DND-41 (cell line): ENCODE measurements at regions not wholly inside any gene's neighbourhood (a gene's known extent, or its start where the extent isn't known, plus 50 kb on each side); places are given as distances from the start of the nearest gene placed in this dataset.

Experiments used
- ATAC-seq: fragments of 200-7000 bp; cut with Tn5 transposase; 3 replicates; pipeline ENCODE4 v1.9.1; 2021; ENCODE audit warnings: low read depth; ENCODE audit not compliant: insufficient read depth
- DNase-seq: peaks from one replicate; pipeline ENCODE4 v3.0.0-alpha.2; 2020
- H2AFZ ChIP-seq: 2 replicates; pipeline ENCODE4 v1.6.0; 2012; ENCODE audit warnings: low read depth, low read length
- H3K27ac ChIP-seq: 2 replicates; pipeline ENCODE4 v1.5.1; 2012; ENCODE audit warnings: low read length, inconsistent platforms
- H3K27me3 ChIP-seq: fragments of 200-600 bp; sonication (generic); 2 replicates; pipeline ENCODE4 v1.6.0; 2012; ENCODE audit warnings: low read length, mild to moderate bottlenecking, inconsistent platforms; ENCODE audit not compliant: insufficient read depth, poor library complexity
- H3K36me3 ChIP-seq: 2 replicates; pipeline ENCODE4 v1.5.1; 2012; ENCODE audit warnings: low read length, inconsistent platforms; ENCODE audit not compliant: insufficient read depth
- H3K4me1 ChIP-seq: 2 replicates; pipeline ENCODE4 v1.5.1; 2012; ENCODE audit warnings: mild to moderate bottlenecking, low read length; ENCODE audit not compliant: insufficient read depth
- H3K4me2 ChIP-seq: 2 replicates; pipeline ENCODE4 v1.6.0; 2012; ENCODE audit warnings: mild to moderate bottlenecking, moderate library complexity, low read length, inconsistent platforms; ENCODE audit not compliant: insufficient read depth
- H3K4me3 ChIP-seq, 2 experiments: fragments of 200-600 bp in 1 of 2; shearing (Covaris generic) in 1 of 2; 2 replicates each; pipeline ENCODE4 v1.5.1; 2012 to 2016; ENCODE audit warnings: inconsistent platforms in 2 of 2, low read length in 2 of 2, mild to moderate bottlenecking in 2 of 2, low read depth in 1 of 2, moderate library complexity in 1 of 2
- H3K79me2 ChIP-seq: 2 replicates; pipeline ENCODE4 v1.6.0; 2012; ENCODE audit warnings: low read length, inconsistent platforms; ENCODE audit not compliant: insufficient read depth
- H3K9ac ChIP-seq: 2 replicates; pipeline ENCODE4 v1.6.0; 2012; ENCODE audit warnings: low read depth, mild to moderate bottlenecking, inconsistent platforms, low read length, moderate library complexity
- H3K9me3 ChIP-seq: 2 replicates; pipeline ENCODE4 v1.5.1; 2012; ENCODE audit warnings: low read length, moderate library complexity, mild to moderate bottlenecking, inconsistent platforms; ENCODE audit not compliant: insufficient read depth, severe bottlenecking
- H4K20me1 ChIP-seq: 2 replicates; pipeline ENCODE4 v1.6.0; 2012; ENCODE audit warnings: low read length; ENCODE audit not compliant: insufficient read depth
- EZH2 ChIP-seq: IDR thresholded peaks from 3 replicates; pipeline ENCODE4 v1.6.1; 2012; ENCODE audit warnings: borderline replicate concordance, low read depth, mild to moderate bottlenecking, moderate library complexity, low read length, inconsistent platforms; ENCODE audit not compliant: severe bottlenecking
- TF ChIP-seq, protein P1 (sequence below): IDR thresholded peaks from 2 replicates; pipeline ENCODE4 v1.5.1; 2012; ENCODE audit warnings: borderline replicate concordance, low read length, moderate library complexity, mild to moderate bottlenecking; ENCODE audit not compliant: poor library complexity, severe bottlenecking; ENCODE audit errors: extremely low read depth

DNA sequence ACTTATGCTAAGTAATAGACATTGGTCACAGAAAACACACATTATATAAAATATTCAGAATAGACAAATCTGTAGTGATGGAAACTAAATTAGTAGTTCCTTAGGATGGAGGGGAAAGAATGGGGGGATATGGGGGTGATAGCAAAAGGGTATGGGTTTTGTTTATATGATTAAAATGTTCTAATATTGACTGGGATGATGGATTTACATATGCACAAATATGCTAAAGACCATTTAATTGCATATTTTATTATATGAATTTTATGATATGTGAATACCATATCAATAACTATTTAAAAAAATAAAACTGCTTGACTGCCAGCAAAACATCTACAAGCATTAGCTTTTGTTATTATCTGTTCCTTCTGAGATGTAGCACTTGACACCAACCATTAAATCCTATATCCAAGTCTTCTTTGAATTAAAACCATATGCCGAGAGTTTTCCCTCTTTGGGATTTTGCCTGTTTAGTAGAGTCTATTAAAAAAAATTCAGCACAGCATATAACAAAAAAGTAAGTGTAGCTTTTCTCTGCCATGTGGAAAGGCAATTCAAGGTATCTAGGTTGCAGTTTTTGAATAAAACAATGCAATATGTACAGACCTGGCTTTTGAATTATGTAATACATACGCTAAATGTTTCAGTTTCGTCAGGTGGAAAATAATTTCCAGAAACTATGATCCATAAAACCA is 2584.1 kb upstream of the PCDH20 start:
- no peaks in the 10 kb centered on the region for H4K20me1 ChIP-seq
- H3K27ac ChIP-seq = no peak overlapping the region
- ATAC-seq (no peak), DNase-seq (no peak)
- H3K79me2 ChIP-seq = no peaks in the 10 kb centered on the region
- TF ChIP-seq, protein P1, sequence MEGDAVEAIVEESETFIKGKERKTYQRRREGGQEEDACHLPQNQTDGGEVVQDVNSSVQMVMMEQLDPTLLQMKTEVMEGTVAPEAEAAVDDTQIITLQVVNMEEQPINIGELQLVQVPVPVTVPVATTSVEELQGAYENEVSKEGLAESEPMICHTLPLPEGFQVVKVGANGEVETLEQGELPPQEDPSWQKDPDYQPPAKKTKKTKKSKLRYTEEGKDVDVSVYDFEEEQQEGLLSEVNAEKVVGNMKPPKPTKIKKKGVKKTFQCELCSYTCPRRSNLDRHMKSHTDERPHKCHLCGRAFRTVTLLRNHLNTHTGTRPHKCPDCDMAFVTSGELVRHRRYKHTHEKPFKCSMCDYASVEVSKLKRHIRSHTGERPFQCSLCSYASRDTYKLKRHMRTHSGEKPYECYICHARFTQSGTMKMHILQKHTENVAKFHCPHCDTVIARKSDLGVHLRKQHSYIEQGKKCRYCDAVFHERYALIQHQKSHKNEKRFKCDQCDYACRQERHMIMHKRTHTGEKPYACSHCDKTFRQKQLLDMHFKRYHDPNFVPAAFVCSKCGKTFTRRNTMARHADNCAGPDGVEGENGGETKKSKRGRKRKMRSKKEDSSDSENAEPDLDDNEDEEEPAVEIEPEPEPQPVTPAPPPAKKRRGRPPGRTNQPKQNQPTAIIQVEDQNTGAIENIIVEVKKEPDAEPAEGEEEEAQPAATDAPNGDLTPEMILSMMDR = no peak
- no peak for TF ChIP-seq EZH2
- H3K36me3 ChIP-seq = no peaks in the 10 kb centered on the region
- no peak overlapping the region for H3K9ac ChIP-seq
- H3K9me3 ChIP-seq = no peaks in the 10 kb centered on the region
- no peak overlapping the region for H3K4me3 ChIP-seq
- H3K27me3 ChIP-seq = no peaks in the 10 kb centered on the region
- no peak overlapping the region for H2AFZ ChIP-seq
- H3K4me2 ChIP-seq = no peak overlapping the region
- no peaks in the 10 kb centered on the region for H3K4me1 ChIP-seq

DNA sequence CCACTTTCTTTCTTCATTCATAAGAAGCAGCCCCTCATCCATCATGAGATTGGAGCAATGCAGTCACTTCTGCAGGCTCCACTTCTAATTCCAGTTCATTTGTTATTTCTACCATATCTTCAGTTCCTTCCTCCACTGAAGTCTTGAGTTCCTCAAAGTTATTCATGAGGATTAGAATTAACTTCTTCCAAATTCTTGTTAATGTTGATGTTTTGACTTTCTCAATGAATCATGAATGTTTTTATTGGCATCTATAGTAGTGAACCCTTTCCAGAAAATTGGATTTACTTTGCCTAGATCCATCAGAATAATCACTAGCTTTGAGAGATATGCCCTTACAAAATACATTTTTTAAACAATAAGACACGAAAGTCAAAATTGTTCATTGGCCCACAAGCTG is 2567.7 kb upstream of the PCDH20 start:
- H3K4me1 ChIP-seq = no peaks in the 10 kb centered on the region
- TF ChIP-seq EZH2 = no peak
- TF ChIP-seq, protein P1 = no peak
- no peaks in the 10 kb centered on the region for H3K36me3 ChIP-seq
- H3K9ac ChIP-seq = no peak overlapping the region
- no peak overlapping the region for H3K27ac ChIP-seq
- ATAC-seq (no peak), DNase-seq (no peak)
- no peaks in the 10 kb centered on the region for H3K27me3 ChIP-seq
- no peak overlapping the region for H3K4me3 ChIP-seq
- no peaks in the 10 kb centered on the region for H4K20me1 ChIP-seq
- no peak overlapping the region for H2AFZ ChIP-seq
- no peak overlapping the region for H3K4me2 ChIP-seq
- no peaks in the 10 kb centered on the region for H3K79me2 ChIP-seq
- H3K9me3 ChIP-seq = no peaks in the 10 kb centered on the region

DNA sequence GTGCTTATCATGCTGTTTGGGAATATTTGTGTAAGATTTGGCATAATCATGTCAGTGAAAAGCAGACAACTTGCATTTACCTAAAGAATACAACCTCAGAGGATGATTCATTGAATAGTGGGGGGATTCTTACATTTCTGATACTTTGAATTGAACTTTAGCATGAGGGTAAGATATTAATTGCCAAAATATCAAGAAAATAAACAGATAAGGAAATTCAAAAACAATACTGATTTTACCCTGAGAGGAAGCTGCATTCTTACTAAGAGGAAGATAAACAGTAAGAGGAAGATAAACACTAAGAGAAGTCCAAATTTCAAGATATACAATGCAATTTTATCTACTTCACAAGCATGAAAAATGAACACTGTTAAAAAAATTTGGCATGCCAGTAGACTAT is 2564.3 kb upstream of the PCDH20 start:
- Histone ChIP-seq H3K79me2 (no peaks in the 10 kb centered on the region), H3K4me3 (no peak overlapping the region), H3K9me3 (no peaks in the 10 kb centered on the region), H2AFZ (no peak overlapping the region), H3K4me2 (no peak overlapping the region), H3K36me3 (no peaks in the 10 kb centered on the region), H3K9ac (no peak overlapping the region), H3K4me1 (no peaks in the 10 kb centered on the region), H3K27me3 (no peaks in the 10 kb centered on the region), H4K20me1 (no peaks in the 10 kb centered on the region), H3K27ac (no peak overlapping the region)
- TF ChIP-seq EZH2 = no peak
- TF ChIP-seq, protein P1 = no peak
- DNase-seq (no peak), ATAC-seq (no peak)
